Keratinocyte (primary cell): ENCODE measurements at regions not wholly inside any gene's neighbourhood (a gene's known extent, or its start where the extent isn't known, plus 50 kb on each side); places are given as distances from the start of the nearest gene placed in this dataset.

Experiments
- DNase-seq: peaks from one replicate; pipeline ENCODE4 v3.0.0-alpha.2; 2011; ENCODE audit warnings: low read depth, missing footprints, low spot score
- FAIRE-seq: peaks from 2 replicates; lab custom pipeline; 2011; peaks lifted over from hg19 to GRCh38; lab: Jason Lieb, UNC
- H2AFZ ChIP-seq: 2 replicates; pipeline ENCODE4 v1.6.0; 2012; ENCODE audit warnings: low read length, control low read depth, inconsistent platforms; ENCODE audit not compliant: control insufficient read depth
- H3K27ac ChIP-seq: 2 replicates; pipeline ENCODE4 v1.5.1; 2011; ENCODE audit warnings: low read length; ENCODE audit not compliant: control insufficient read depth, insufficient read depth
- H3K27me3 ChIP-seq: 3 replicates; pipeline ENCODE4 v1.6.0; 2011; ENCODE audit warnings: low read length; ENCODE audit not compliant: control insufficient read depth, insufficient read depth; ENCODE audit errors: extremely low read depth
- H3K36me3 ChIP-seq, 2 experiments: 2 replicates in 1 of 2; 3 replicates in 1 of 2; pipeline ENCODE4 v1.5.1; 2011; ENCODE audit warnings: low read length in 2 of 2, mild to moderate bottlenecking in 1 of 2; ENCODE audit not compliant: control insufficient read depth in 2 of 2, insufficient read depth in 2 of 2; ENCODE audit errors: extremely low read depth in 1 of 2
- H3K4me1 ChIP-seq: 3 replicates; pipeline ENCODE4 v1.5.1; 2011; ENCODE audit warnings: low read length; ENCODE audit not compliant: control insufficient read depth, insufficient read depth; ENCODE audit errors: extremely low read depth
- H3K4me2 ChIP-seq: 3 replicates; pipeline ENCODE4 v1.6.0; 2011; ENCODE audit warnings: low read depth, low read length; ENCODE audit not compliant: control insufficient read depth, insufficient read depth; ENCODE audit errors: extremely low read depth
- H3K4me3 ChIP-seq, 3 experiments: fragments of 200-600 bp in 1 of 3; sonication (generic) in 1 of 3; 2 replicates in 2 of 3; 3 replicates in 1 of 3; pipeline ENCODE4 v1.5.1; 2011 to 2016; ENCODE audit warnings: low read length in 3 of 3, mild to moderate bottlenecking in 3 of 3, control low read depth in 2 of 3, inconsistent platforms in 1 of 3, low read depth in 1 of 3, mixed read lengths in 1 of 3, mixed run types in 1 of 3, moderate library complexity in 1 of 3; ENCODE audit not compliant: control insufficient read depth in 2 of 3, insufficient read depth in 2 of 3; ENCODE audit errors: extremely low read depth in 1 of 3
- H3K79me2 ChIP-seq: 2 replicates; pipeline ENCODE4 v1.6.0; 2012; ENCODE audit warnings: low read length; ENCODE audit not compliant: control insufficient read depth, insufficient read depth
- H3K9ac ChIP-seq: 3 replicates; pipeline ENCODE4 v1.6.0; 2011; ENCODE audit warnings: low read length; ENCODE audit not compliant: control insufficient read depth, insufficient read depth; ENCODE audit errors: extremely low read depth
- H3K9me1 ChIP-seq: 3 replicates; pipeline ENCODE4 v1.6.0; 2011; ENCODE audit warnings: low read length; ENCODE audit not compliant: control insufficient read depth, insufficient read depth; ENCODE audit errors: extremely low read depth
- H3K9me3 ChIP-seq: 2 replicates; pipeline ENCODE4 v1.5.1; 2012; ENCODE audit warnings: low read depth, low read length; ENCODE audit not compliant: control insufficient read depth
- H4K20me1 ChIP-seq: 3 replicates; pipeline ENCODE4 v1.6.0; 2011; ENCODE audit warnings: low read length; ENCODE audit not compliant: control insufficient read depth, insufficient read depth; ENCODE audit errors: extremely low read depth
- CTCF ChIP-seq, 3 experiments: IDR thresholded peaks in 1 of 3; conservative IDR thresholded peaks in 1 of 3; optimal IDR thresholded peaks in 1 of 3; 2 replicates in 2 of 3; 3 replicates in 1 of 3; pipeline versions ENCODE3 to v1.5.1; 2011; ENCODE audit warnings: low read length in 3 of 3, mild to moderate bottlenecking in 3 of 3, moderate library complexity in 2 of 3, control low read depth in 1 of 3, inconsistent platforms in 1 of 3; ENCODE audit not compliant: insufficient read depth in 2 of 3; ENCODE audit errors: extremely low read depth in 1 of 3
- EZH2 ChIP-seq: IDR thresholded peaks from one replicate; pipeline ENCODE4 v1.6.1; 2012; ENCODE audit warnings: inconsistent platforms, mild to moderate bottlenecking, low read length, moderate library complexity
- dilution Hi-C: fragments of 300-500 bp; cut with MboI; formaldehyde crosslinking; loops from one replicate; pipeline ENCODE4 v1.7.0; 2020; ENCODE audit warnings: low sequenced_read_pairs; ENCODE audit not compliant: extremely low pct_ligation_motif_present

- no peak for TF ChIP-seq CTCF (optimal IDR thresholded peaks at IDR 0.05 in 1 of 3, IDR thresholded peaks at IDR 0.05 in 1 of 3, conservative IDR thresholded peaks at IDR 0.05 in 1 of 3; ENCODE audit: extremely low read depth in 1 of 3, insufficient read depth in 2 of 3, low read length in 3 of 3)
- no peak for TF ChIP-seq EZH2
- no peak for DNase-seq
- FAIRE-seq, result no peak
- Histone ChIP-seq H3K9me3 (no peaks in the 10 kb centered on the region), H3K79me2 (no peaks in the 10 kb centered on the region), H3K9me1 (no peaks in the 10 kb centered on the region), H2AFZ (no peak overlapping the region), H3K27me3 (no peaks in the 10 kb centered on the region), H3K4me1 (no peaks in the 10 kb centered on the region), H3K36me3 (no peaks in the 10 kb centered on the region), H4K20me1 (no peaks in the 10 kb centered on the region), H3K4me3 (no peak overlapping the region), H3K27ac (no peak overlapping the region), H3K4me2 (no peak overlapping the region), H3K9ac (no peak overlapping the region)
- dilution Hi-C loops, result no loop called here
These were observed 126.8 kb downstream of the SPATA31D1 start for GRCh38 chr9:82115331-82115730.

GRCh38 chr9:82115900-82116299, 127.3 kb downstream of the SPATA31D1 start:
- no peak for DNase-seq

More at GRCh38 chr9:82115900-82116299, 127.3 kb downstream of the SPATA31D1 start:
- no peak overlapping the region for H3K9ac ChIP-seq
- H4K20me1 ChIP-seq, result no peaks in the 10 kb centered on the region
- no peak for FAIRE-seq
- H2AFZ ChIP-seq, result no peak overlapping the region
- H3K27ac ChIP-seq, result no peak overlapping the region
- TF ChIP-seq CTCF (optimal IDR thresholded peaks at IDR 0.05 in 1 of 3, IDR thresholded peaks at IDR 0.05 in 1 of 3, conservative IDR thresholded peaks at IDR 0.05 in 1 of 3; ENCODE audit: extremely low read depth in 1 of 3, insufficient read depth in 2 of 3, low read length in 3 of 3) (no peak), EZH2 (no peak)
- no peaks in the 10 kb centered on the region for H3K27me3 ChIP-seq
- no peaks in the 10 kb centered on the region for H3K9me3 ChIP-seq
- dilution Hi-C loops, result no loop called here
- no peaks in the 10 kb centered on the region for H3K79me2 ChIP-seq
- no peaks in the 10 kb centered on the region for H3K9me1 ChIP-seq
- no peak overlapping the region for H3K4me3 ChIP-seq
- no peaks in the 10 kb centered on the region for H3K4me1 ChIP-seq
- H3K4me2 ChIP-seq, result no peak overlapping the region
- H3K36me3 ChIP-seq, result no peaks in the 10 kb centered on the region
